Common myeloid progenitor, CD34-positive (primary cell): ENCODE measurements at regions not wholly inside any gene's neighbourhood (a gene's known extent, or its start where the extent isn't known, plus 50 kb on each side); places are given as distances from the start of the nearest gene placed in this dataset.

Experiments
- CTCF ChIA-PET: fragments of 350-600 bp; sonication (Branson Sonifier 250); formaldehyde crosslinking; loops from one replicate; lab custom pipeline; 2021; ENCODE audit warnings: antibody characterized with exemption; lab: Charles Lee
- POLR2A ChIA-PET: fragments of 350-600 bp; sonication (Branson Sonifier 250); formaldehyde crosslinking; loops from one replicate; lab custom pipeline; 2021; ENCODE audit warnings: antibody characterized with exemption; lab: Charles Lee
- DNase-seq, 3 donors: peaks; one replicate each; pipeline versions ENCODE4 v3.0.0 to v3.0.0-alpha.2; 2013
- H3K27ac ChIP-seq, 2 experiments: 1 replicate in 1 of 2; 2 replicates in 1 of 2; pipeline ENCODE4 v1.7.0; 2013; ENCODE audit warnings: inconsistent platforms in 2 of 2, low read length in 2 of 2, mild to moderate bottlenecking in 2 of 2, low read depth in 1 of 2, moderate library complexity in 1 of 2; ENCODE audit not compliant: severe bottlenecking in 2 of 2, insufficient read depth in 1 of 2, poor library complexity in 1 of 2
- H3K27me3 ChIP-seq, 5 experiments: replicated peaks in 2 of 5; 1 replicate in 3 of 5; 2 replicates in 2 of 5; pipeline versions ENCODE4 v1.6.1 to v1.7.0; 2013; ENCODE audit warnings: low read length in 4 of 5, mild to moderate bottlenecking in 2 of 5, moderate library complexity in 2 of 5, inconsistent platforms in 1 of 5; ENCODE audit not compliant: insufficient read depth in 5 of 5, control insufficient read depth in 4 of 5
- H3K36me3 ChIP-seq, 4 experiments: 1 replicate in 2 of 4; 2 replicates in 2 of 4; pipeline versions ENCODE4 v1.6.1 to v1.7.0; 2013; ENCODE audit warnings: low read length in 3 of 4, control low read depth in 1 of 4, mild to moderate bottlenecking in 1 of 4; ENCODE audit not compliant: control insufficient read depth in 4 of 4, insufficient read depth in 4 of 4
- H3K4me1 ChIP-seq, 4 experiments: 1 replicate in 3 of 4; 2 replicates in 1 of 4; pipeline versions ENCODE4 v1.6.1 to v1.7.1; 2013; ENCODE audit warnings: low read length in 3 of 4, mild to moderate bottlenecking in 3 of 4, control low read depth in 1 of 4, inconsistent platforms in 1 of 4, moderate library complexity in 1 of 4; ENCODE audit not compliant: control insufficient read depth in 4 of 4, insufficient read depth in 4 of 4; ENCODE audit errors: control extremely low read depth in 1 of 4
- H3K4me3 ChIP-seq, 7 experiments: 1 replicate in 4 of 7; 2 replicates in 3 of 7; pipeline versions ENCODE4 v1.5.1 to v1.7.0; 2013; ENCODE audit warnings: mild to moderate bottlenecking in 7 of 7, low read length in 6 of 7, moderate library complexity in 6 of 7, inconsistent platforms in 2 of 7, low read depth in 2 of 7, control low read depth in 1 of 7; ENCODE audit not compliant: insufficient read depth in 4 of 7, control insufficient read depth in 1 of 7; ENCODE audit errors: extremely low read depth in 1 of 7
- H3K9me3 ChIP-seq, 5 experiments: 1 replicate in 4 of 5; 2 replicates in 1 of 5; pipeline versions ENCODE4 v1.6.1 to v1.7.1; 2013; ENCODE audit warnings: low read length in 4 of 5, mild to moderate bottlenecking in 2 of 5, inconsistent platforms in 1 of 5, low read depth in 1 of 5, moderate library complexity in 1 of 5; ENCODE audit not compliant: control insufficient read depth in 4 of 5, insufficient read depth in 2 of 5; ENCODE audit errors: control extremely low read depth in 1 of 5
- WGBS: methylation state at CpG from one replicate; pipeline ENCODE4 v1.1.5; 2013; ENCODE audit not compliant: insufficient coverage; 5-methylcytosine and 5-hydroxymethylcytosine counted together

DNA sequence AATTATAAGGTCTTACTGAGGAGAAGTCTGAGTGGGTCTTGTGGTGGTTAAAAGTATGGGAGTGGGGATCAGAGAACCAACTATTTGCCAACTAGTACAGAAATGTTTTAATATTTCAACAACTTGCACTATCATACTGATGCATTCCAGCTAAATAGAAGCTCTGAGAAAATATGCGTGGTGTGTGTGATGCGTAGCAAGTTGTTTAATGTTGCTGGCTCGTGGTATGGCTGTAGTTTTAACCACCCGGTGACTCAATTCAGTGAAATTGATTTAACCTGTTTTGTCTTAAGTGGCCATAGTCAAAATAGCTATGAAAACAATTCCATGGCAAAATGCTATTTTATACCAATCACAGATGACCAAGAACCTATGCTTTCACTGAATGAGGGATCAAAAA is 176.5 kb upstream of the SLC24A2 start:
- Histone ChIP-seq H3K27ac (no peak overlapping the region), H3K4me1 (no peaks in the 10 kb centered on the region), H3K27me3 (no peaks in the 10 kb centered on the region), H3K36me3 (no peaks in the 10 kb centered on the region), H3K9me3 (no peaks in the 10 kb centered on the region), H3K4me3 (no peak overlapping the region)
- no peak for DNase-seq
- no CpG with 5 or more reads among the region's 4 CpGs for WGBS
- ChIA-PET POLR2A (no interaction called here), CTCF (interaction anchor here (1.5 kb wide), 2 partner anchors 14 to 19 kb away, joined by 4 read pairs; no protein-coding TSS in a partner anchor)

DNA sequence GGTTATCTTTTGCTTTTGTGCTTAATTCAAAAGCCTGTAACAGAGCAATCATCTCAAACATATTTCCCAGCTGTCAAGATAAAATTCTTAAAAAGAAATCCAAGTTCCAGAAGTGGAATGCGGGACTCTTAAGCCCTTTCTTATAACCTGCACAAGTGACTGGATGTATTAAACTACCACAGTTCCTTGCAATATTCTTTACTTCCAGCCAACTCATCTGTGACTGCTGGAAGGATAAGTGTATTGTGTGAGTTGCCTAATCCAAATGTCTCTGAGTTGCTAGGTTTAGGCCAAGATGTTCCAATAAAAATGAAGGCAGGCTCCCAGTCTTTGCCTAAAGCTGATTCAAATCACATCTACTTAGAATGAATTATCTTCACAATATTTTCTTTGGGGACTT is 159.2 kb upstream of the SLC24A2 start:
- no peak overlapping the region for H3K4me3 ChIP-seq
- H3K27me3 ChIP-seq: no peaks in the 10 kb centered on the region
- H3K36me3 ChIP-seq: no peaks in the 10 kb centered on the region
- no peak overlapping the region for H3K27ac ChIP-seq
- ChIA-PET CTCF (interaction anchor here (2.0 kb wide), 1 partner anchor 21 kb away, joined by 7 read pairs; no protein-coding TSS in a partner anchor), POLR2A (interaction anchor here (0.7 kb wide), 1 partner anchor 489 kb away, joined by 3 read pairs; no protein-coding TSS in a partner anchor)
- DNase-seq: no peak
- WGBS: no CpG with 5 or more reads among the region's 1 CpG
- H3K4me1 ChIP-seq: peaks cover 0 to 6% (median 0%) of the 10 kb centered on the region in 4 experiments
- H3K9me3 ChIP-seq: peaks cover 0 to 4% (median 0%) of the 10 kb centered on the region in 5 experiments

GRCh38 chr9:19946441-19947109 is 157.7 kb upstream of the SLC24A2 start:
- POLR2A ChIA-PET: no interaction called here

GRCh38 chr9:19941874-19942273 is 153.0 kb upstream of the SLC24A2 start:
- no peak overlapping the region for H3K27ac ChIP-seq
- no peak for DNase-seq
- POLR2A ChIA-PET: no interaction called here

More at GRCh38 chr9:19946441-19947109, 157.7 kb upstream of the SLC24A2 start:
- Histone ChIP-seq H3K27ac (no peak overlapping the region), H3K4me1 (peaks cover 0 to 6% (median 0%) of the 10 kb centered on the region in 4 experiments), H3K9me3 (no peaks in the 10 kb centered on the region), H3K27me3 (peaks cover 0 to 2% (median 0%) of the 10 kb centered on the region in 5 experiments), H3K36me3 (no peaks in the 10 kb centered on the region), H3K4me3 (no peak overlapping the region)
- WGBS: 60% methylated on average over 4 of the region's 4 CpGs
- DNase-seq: peak in 2 of 3 donors; percentile 55 to 65
- CTCF ChIA-PET: interaction anchor here (0.8 to 2.0 kb wide), 6 partner anchors 9 to 938 kb away, joined by 3 to 7 read pairs (median 4); no protein-coding TSS in a partner anchor

DNA sequence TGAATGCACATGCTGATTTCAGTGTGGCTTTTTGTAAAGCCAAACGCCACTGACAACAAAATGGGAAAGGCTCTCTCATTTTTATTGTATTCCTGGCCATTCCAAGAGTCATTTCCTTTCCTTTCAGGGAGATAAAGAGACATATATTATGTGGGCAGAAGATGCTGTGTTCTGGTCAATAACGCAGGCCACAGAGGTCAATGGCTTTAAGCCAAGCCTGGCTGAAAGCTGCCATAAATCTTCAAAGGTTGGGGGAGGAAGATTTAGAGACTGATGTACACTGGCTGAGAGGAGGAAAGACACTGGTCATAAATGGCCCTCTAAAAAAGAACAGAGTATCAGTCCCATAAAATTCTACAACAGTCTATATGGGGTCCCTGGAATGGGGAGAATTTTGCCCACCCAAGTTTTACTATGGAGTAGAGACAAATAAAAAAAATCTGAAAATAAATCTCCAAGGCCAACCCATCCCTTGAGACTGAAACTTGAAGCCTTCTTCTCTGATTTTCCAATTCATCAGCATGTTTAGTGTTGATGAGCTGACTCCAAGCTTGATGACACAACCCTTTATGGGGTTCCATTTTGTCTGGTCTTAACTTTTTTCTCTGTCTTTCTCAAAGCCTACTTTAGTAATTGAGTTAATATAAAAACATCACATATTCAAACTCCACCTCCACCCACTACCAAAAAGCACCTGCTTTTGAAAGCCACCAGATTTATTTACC is 152.1 kb upstream of the SLC24A2 start:
- DNase-seq: no peak
- no peaks in the 10 kb centered on the region for H3K9me3 ChIP-seq
- no peaks in the 10 kb centered on the region for H3K36me3 ChIP-seq
- 100% methylated on average over 1 of the region's 2 CpGs for WGBS
- H3K4me3 ChIP-seq: no peak overlapping the region
- POLR2A ChIA-PET: no interaction called here
- CTCF ChIA-PET: interaction anchor here (1.0 kb wide), 1 partner anchor 10 kb away, joined by 3 read pairs; no protein-coding TSS in a partner anchor
- H3K27ac ChIP-seq: no peak overlapping the region
- H3K4me1 ChIP-seq: no peaks in the 10 kb centered on the region
- peaks cover 0 to 2% (median 0%) of the 10 kb centered on the region in 5 experiments for H3K27me3 ChIP-seq

More at GRCh38 chr9:19941874-19942273, 153.0 kb upstream of the SLC24A2 start:
- WGBS: no CpG with 5 or more reads among the region's 2 CpGs
- Histone ChIP-seq H3K27me3 (peaks cover 0 to 2% (median 0%) of the 10 kb centered on the region in 5 experiments), H3K4me1 (no peaks in the 10 kb centered on the region), H3K4me3 (no peak overlapping the region), H3K9me3 (no peaks in the 10 kb centered on the region), H3K36me3 (no peaks in the 10 kb centered on the region)
- CTCF ChIA-PET: no interaction called here

DNA sequence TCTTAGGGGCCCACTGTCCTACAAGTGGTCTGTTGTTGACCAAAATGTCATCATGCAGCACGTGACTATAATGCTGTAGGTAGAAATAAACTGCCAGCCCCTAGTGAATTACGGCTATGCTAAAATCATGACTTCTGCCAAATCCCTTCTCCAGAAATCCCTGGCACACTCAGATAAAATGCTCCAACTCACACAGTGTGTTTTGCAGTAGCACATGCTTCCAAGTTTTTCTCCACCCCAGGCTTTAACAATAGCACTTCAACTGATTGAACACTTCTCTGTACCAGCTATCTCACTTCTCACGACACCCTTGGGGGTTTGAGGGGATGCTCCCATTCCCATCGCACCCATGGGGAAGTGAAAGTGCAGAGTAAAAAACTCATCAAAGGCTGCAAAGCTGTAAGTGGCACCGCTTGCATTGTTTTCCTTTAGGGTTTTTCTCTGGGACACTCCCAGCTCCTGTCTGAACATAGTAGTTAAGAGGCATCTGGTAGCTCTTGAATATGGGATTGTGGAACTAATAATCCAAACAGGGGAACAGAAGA is 151.0 kb upstream of the SLC24A2 start:
- ChIA-PET POLR2A (no interaction called here), CTCF (interaction anchor here (0.8 to 1.3 kb wide), 2 partner anchors 11 to 13 kb away, joined by 3 to 4 read pairs; no protein-coding TSS in a partner anchor)

More for the DNA sequence above, 151.0 kb upstream of the SLC24A2 start:
- no peaks in the 10 kb centered on the region for H3K9me3 ChIP-seq
- peaks cover 0 to 2% (median 0%) of the 10 kb centered on the region in 5 experiments for H3K27me3 ChIP-seq
- no peaks in the 10 kb centered on the region for H3K36me3 ChIP-seq
- H3K27ac ChIP-seq: no peak overlapping the region
- no peak for DNase-seq
- peaks cover 0 to under 1% (median 0%) of the 10 kb centered on the region in 4 experiments for H3K4me1 ChIP-seq
- H3K4me3 ChIP-seq: no peak overlapping the region
- WGBS: 72% methylated on average over 5 of the region's 5 CpGs
